Colon (tissue), 2 donors: ENCODE measurements at regions not wholly inside any gene's neighbourhood (a gene's known extent, or its start where the extent isn't known, plus 50 kb on each side); places are given as distances from the start of the nearest gene placed in this dataset.

Experiments
- FAIRE-seq: peaks from 2 replicates; lab custom pipeline; 2012; peaks lifted over from hg19 to GRCh38; lab: Jason Lieb, UNC
- donor health status: control.
- donor health status: control.

GRCh38 chr1:87826681-87827251, 498.1 kb downstream of the LMO4 start:
- FAIRE-seq: no peak

DNA sequence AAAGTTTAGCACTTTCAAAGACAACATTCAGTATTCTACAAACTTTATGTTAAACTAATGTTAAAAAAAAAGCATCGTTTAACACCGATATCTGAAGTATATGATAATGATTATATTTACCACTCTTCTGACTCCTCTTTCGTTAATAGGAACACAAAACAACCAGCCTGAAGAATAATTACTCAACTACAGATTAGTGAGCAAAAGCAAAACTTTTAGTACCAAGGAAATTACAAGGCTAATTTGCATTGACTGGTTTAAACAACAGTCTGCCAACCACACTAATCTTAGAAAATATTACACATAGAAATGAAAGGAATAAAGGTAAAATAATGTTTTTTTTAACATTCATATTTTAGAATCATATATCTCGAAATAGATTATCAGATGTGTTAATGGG, 500.7 kb downstream of the LMO4 start:
- peak; percentile 66 for FAIRE-seq

GRCh38 chr1:87830432-87830978, 501.8 kb downstream of the LMO4 start:
- FAIRE-seq: no peak

DNA sequence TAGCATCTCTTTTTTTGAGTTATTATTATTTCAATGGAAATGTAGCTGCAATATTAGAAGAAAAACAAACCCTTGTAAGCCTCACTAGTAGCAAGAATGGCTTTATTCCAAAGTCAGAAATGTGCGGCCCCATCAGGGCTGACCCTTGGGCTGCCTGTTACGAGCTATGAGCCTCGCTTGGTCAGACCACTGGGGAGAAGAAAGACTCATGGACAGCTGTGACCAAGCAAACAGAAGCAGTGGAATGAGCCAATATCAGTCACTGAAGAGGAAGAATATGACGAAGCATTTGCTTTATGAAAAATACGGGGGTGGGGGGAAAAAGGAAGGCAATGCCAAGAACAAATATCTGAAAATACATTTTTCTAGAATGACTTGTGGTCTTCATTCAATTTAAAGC, 504.5 kb downstream of the LMO4 start:
- FAIRE-seq: no peak

DNA sequence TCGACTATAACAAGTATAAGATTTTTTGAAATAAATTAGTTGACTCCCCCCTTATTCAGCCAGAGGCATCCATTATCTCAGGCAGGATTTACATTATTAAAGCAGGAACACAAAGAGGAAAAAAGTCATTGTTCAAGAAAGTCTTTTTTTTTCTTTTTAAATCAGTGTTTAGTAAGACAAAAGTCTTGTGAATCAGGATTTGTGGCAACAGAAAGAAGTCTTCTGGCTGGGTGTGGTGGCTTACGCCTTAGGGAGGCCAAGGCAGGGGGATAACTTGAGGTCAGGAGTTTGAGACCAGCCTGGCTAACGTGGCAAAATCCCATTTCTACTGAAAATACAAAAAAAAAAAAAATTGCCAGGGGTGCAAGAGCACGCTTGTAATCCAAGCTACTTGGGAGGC, 505.5 kb downstream of the LMO4 start:
- FAIRE-seq: no peak

DNA sequence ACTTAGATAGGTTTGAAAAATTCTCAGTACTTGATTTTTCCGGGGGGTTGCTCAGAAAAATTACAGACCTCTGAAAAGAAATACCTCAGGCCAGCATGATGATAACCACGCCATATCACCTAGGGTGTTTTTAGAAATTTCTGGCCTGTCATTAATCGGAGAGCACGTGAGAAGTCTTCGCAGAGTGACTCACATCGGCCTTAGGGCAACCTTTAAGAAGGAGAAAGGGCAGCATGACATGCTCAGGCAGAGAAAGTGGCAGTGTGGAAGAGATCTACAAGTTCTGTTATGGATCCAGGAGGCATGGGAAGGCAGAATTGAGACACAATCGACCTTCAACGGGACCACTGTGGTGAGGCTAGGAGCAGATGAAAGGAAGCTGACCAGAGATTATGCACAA, 506.3 kb downstream of the LMO4 start:
- no peak for FAIRE-seq

GRCh38 chr1:87840767-87841166, 512.1 kb downstream of the LMO4 start:
- no peak for FAIRE-seq

DNA sequence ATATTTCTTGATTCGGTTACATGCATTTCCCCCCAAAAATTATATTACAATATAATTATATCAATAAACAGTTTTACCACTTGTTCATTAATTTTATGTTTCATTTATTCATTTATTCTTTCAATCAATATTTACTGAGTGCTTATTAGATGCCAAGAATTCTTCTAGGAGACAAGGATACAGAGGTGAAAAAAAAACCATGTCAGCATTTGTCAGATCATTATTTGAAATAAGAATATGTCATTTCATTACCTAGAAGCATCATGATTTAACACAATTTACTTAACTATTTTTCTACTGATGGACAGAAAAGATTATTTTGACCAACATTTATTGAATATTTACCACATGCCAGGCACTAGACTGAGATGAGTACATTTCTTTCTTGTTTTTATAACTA, 512.7 kb downstream of the LMO4 start:
- no peak for FAIRE-seq

- no peak for FAIRE-seq
Observed at GRCh38 chr1:87842156-87842555, 513.5 kb downstream of the LMO4 start.

GRCh38 chr1:87844251-87844650, 515.6 kb downstream of the LMO4 start:
- FAIRE-seq: no peak

DNA sequence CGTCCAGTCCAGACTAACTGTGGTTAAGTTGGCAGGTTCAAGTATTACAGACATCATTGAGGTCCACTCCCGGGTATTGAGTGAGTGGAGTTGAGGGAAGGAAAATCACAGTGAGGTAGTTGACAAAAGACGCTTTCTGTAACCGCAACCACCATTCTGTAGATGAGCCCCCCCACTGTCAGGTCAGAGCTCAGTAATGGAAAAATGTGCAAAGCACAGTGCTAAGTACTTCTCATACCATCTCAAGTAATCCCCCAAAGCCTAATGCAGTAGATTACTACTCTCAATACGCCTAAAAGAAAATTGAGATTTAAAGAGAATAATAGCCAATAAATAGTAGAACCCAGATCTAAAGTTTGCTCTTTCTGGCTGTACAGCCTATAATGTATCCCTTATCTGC, 522.8 kb downstream of the LMO4 start:
- FAIRE-seq: no peak

DNA sequence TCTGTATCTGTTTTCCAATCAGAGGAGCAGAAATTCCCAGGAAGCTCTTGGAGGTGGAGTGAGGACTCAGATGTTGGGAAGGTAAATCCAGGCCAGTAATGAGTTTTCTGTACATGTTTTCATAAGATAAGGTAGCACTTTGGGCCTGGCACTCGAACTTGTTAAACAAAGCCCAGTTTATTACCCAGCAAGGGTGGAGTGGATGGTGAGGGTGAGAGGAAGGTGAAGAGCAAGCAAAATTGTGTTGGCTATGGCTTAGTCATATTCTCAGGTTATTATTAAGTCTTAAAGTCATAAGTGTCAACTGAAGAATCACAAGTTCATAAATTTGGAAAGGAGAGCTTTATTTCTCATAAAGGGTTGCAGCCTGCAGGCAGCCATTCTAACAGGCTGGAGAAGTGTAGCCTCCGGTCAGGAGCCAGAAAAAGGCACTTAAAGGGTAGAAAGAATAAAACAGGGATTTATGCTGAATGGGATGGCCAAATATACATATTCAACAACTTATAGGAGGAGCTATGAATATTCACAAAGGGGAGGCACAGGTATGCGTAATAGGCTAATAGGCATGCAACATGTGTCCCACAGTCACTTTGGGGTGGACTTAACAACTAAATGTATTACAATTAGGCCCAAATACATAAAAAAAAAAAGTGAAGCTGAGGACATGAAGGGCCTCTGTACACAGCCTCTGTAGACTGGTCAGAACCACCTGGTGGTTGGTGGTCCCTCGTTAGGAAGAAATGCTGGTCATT, 523.9 kb downstream of the LMO4 start:
- FAIRE-seq: no peak

- FAIRE-seq: no peak
Observed at GRCh38 chr1:87853576-87854351, 525.1 kb downstream of the LMO4 start.

DNA sequence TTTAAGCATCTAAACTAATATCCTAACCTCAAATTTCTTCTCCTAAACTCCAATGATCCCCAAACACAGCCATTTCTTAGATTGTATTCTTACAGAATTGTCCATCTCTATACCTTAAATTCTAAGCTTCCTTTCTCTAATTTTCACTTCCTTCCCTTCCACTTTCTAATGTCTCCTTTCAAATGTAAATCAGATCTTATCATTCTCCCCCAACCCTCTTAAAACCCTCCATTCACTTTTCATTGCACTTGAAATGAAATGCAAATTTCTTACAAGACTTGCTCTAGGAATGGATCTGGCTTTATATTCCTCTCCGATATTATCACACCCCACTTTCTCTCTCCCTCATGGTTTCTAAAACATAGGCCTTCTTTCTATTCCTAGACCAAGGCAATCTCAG, 534.6 kb downstream of the LMO4 start:
- FAIRE-seq: no peak

GRCh38 chr1:87864676-87865075, 536.0 kb downstream of the LMO4 start:
- FAIRE-seq: no peak

DNA sequence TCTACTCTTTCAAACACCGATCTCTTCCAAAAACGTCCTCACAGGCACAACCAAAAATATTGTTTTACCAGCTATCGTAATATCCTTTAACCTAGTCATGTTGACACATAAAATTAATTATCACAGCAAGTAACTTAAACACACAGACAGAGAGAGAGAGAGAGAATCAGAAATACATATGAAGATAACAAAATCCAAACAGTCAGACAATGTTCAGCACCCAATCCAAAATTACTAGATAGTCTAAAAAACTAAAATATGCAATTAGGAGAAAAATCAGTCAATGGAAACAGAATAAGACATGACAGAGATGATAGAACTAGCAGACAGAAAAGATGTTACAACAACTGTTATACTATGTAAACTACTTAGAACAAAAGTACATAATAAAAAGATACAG, 537.7 kb downstream of the LMO4 start:
- no peak for FAIRE-seq

- FAIRE-seq: no peak
Observed at GRCh38 chr1:87867626-87868025, 538.9 kb downstream of the LMO4 start.

- FAIRE-seq: no peak
Observed at GRCh38 chr1:87869567-87869966, 540.9 kb downstream of the LMO4 start.

GRCh38 chr1:87872189-87872588, 543.5 kb downstream of the LMO4 start:
- no peak for FAIRE-seq

GRCh38 chr1:87872692-87873091, 544.0 kb downstream of the LMO4 start:
- FAIRE-seq: no peak

DNA sequence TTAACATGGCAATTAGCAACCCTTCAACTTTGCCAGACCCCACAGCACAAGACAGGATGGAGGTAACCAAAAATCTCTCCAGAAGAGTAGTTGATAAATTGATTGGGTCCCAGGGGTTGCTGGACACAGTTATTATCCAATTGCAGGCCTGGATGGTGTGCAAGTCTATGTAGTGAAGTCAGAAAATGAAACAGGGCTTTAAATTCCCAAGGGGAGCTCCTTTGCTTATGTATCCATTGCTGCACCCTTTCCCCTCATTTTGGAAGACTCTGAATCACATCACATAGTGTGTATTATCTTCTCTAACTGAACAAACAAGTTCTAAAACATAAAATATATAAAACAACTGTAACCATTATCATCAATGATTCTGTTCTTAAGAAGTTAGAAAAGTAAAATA, 550.2 kb downstream of the LMO4 start:
- no peak for FAIRE-seq

DNA sequence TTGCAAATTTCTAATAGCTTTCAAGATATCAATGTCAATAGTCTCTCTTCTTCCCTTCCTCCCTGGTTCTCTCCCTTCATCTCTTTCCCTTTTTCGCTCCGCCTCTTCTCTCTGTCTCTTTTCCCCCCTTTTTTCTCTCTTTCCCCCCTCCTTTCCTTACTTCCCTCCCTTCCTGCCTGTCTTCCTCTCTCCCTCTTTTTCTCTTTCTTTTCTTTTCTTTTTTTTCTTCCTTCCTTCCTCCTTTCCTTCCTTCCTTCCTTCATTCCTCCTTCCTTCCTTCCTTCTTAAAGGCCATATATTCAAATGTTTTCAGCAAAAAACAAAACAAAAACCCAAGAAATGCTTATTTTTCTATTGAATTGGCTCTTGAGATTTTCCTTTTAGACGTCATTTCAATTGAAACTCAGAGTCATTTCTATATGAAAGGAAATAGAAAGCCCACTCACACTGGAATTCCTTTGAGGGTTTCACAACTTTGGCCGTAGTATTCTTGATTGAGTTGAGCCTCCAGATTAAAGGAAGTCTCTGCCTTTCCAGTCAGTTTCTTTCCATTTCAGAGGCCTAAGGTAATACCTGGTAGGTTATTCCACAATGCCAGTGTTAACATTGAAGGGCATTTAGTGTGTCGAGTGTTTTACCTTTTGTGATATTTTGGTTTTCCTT, 551.5 kb downstream of the LMO4 start:
- FAIRE-seq: no peak

GRCh38 chr1:87880764-87881163, 552.1 kb downstream of the LMO4 start:
- FAIRE-seq: no peak
